ENCODE measurements at regions not wholly inside any gene's neighbourhood (a gene's known extent, or its start where the extent isn't known, plus 50 kb on each side); places are given as distances from the start of the nearest gene placed in this dataset.

GRCh38 chr3:102192575-102192974 is 242.2 kb upstream of the ZPLD1 start:
- DNase-seq, result no peak

DNA sequence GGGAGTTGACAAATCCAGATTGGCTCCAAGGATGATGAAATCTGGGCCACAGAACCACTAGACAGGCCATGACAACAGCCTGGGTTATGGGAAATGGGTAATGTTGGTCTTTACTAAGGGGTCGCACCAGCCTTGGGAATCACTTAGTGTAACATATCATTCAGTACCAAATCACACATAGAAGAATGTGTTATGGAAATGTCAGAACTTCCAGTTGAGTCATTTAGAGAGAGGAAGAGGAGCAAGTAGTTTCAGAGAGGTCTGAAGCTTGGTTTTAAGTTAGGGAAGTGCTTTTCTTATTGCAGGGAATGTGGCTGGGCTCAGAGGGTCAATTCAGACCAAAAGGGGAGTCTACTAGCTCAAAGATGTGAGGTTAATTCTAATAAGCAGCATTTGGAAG is 241.6 kb upstream of the ZPLD1 start:
- DNase-seq, result no peak

GRCh38 chr3:102194001-102194400 is 240.8 kb upstream of the ZPLD1 start:
- no peak for DNase-seq

DNA sequence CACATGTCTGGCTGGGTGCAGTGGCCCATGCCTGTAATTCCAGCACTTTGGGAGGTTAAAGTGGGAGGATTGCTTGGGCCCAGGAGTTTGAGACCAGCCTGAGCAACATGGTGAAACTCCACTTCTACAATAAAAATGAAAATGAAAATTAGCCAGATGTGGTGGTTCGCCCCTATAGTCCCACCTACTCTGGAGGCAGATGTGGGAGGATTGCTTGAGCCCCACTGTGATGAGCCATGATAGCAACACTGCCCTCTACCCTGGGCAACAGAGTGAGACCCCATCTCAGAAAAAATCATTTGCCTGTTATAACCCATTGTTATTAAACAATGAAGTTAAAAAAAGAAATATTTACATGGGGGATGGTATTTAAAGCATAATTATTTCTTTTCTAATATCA is 240.1 kb upstream of the ZPLD1 start:
- DNase-seq, result no peak

DNA sequence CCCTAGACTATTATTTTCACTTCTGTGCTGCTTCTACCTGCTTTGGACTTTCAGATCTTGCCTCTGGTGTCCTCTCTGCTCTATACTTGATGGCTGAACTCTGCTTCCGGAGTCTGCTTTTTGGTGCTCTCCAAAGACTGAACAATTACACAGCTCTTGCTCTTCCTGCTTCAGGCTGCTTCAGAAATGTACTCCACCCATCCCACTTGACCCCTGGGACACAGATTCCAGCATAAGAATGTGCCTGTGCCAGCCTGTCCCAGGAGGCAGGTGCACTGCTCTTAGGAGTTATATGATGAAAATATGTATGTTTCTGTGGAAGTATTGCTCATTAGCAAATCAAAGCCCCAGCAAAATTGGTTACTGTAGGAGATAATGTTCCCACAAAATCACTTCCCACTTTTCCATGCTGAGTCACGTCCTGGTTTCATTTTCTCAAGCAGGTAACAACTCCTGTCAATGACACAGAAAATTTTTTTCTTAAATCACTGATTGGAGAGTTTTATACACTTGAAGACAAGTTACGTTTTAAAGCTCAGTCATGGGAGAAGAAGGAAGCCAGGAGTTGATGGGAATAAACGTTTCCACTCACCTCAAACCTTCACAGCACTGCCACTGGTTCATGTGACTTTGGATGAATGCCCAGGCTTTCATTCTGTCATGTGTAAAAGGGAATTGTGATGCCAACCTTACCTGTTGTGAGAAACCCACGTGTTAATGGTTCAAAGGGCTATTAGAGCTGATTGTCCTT is 239.4 kb upstream of the ZPLD1 start:
- DNase-seq, result no peak

DNA sequence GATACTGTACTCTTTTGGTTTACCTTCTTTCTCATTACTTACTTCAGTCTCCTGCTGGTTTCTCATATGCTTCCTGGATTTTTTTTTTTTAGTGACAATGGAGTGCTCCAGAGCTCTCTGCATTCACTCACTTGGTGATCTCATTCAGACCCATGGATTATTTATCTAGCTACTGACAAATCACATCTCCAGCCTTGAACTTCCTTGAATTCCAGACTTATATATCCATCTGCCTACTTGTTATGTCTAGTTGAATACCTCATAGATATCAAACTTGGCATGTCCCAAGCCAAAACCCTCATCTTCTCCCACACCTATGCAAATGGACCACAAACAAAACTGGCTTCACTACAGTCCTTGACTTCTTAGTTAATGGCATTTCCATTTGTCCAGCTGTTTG is 234.7 kb upstream of the ZPLD1 start:
- DNase-seq, result no peak

DNA sequence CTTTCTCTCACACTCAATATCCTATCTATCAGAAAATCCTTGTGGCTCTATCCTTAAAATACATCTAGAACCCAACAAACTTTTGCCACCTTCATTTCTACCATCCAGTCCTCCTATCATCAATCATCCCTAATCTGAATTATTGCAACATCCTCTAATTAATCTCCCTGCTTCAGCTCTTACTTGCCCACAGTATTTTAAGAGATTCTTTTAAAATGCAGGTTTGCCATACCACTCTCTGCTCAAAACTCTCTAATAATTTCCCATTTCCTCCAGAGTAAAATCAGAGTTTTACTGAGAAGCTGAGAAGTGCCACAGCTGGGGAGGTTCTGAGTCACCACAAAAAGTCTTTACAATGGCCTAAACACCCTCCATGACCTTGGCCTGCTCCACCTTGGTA is 234.3 kb upstream of the ZPLD1 start:
- DNase-seq, result no peak

GRCh38 chr3:102205647-102206046 is 229.2 kb upstream of the ZPLD1 start:
- DNase-seq, result no peak

DNA sequence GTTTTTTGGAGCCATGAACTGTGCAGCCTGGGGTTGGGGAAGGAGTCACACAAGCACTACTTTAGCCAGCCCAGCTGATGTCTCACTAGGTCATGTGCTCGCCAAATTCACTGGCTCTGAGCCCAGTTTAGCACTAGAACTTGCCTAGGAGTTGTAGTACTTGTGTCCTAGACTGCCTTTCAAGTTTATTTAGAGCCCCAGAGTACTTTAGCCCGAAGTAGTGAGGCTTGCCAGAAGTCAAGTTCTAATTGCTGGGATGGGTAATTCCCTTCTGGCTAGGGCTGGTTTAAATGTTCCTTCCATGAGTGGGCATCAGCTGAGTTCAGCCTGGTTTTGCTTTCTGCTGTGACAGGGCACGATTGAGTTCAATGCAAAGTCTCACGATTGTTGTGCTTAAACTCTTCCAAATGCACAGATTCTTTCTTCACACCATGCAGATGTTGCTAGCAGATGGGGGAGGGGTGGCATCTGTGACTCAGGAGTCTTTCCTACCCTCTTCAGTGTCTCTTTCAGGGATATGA is 228.2 kb upstream of the ZPLD1 start:
- no peak for DNase-seq

DNA sequence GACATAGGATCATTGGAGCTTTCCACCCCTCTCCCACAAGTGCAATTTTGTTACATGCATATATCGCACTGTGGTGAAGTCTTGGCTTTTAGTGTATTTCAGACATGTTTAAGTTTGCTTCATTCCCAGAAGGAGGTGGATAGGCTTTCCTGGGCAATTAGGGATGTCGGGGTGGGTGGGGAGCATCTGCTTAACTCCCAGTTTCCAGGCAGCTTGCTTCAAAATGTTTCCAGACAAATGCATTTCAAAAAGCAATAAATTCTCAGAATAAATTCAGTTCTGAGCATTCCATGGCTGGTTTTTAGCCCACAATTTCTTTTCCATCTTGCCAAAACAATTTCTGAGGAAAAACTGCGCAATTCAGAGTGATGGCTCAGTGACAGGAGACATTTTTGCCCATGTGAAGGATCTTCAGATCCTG is 227.7 kb upstream of the ZPLD1 start:
- DNase-seq, result no peak

GRCh38 chr3:102215166-102215565 is 219.6 kb upstream of the ZPLD1 start:
- no peak for DNase-seq

- DNase-seq, result no peak
Measured at GRCh38 chr3:102223132-102223531, 211.7 kb upstream of the ZPLD1 start.

DNA sequence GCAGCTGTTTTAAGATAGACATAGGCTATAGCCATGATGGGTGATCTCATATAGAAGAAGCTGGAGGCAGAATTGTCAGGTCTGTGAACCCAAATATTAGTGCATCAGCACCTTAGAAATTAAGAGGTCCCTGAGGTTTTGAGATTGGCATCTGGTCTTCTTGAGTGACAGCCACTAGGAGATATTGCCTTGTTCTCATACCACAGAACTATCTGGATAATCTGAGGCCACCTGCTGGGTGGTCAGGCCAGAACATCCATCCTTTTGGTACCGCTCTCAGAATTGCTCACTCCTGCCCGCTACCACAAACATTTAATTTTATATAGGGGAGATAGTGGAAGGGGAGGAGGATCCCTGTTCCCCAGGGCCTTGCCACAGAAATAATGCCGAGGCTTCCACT is 210.6 kb upstream of the ZPLD1 start:
- no peak for DNase-seq

GRCh38 chr3:102225005-102225404 is 209.8 kb upstream of the ZPLD1 start:
- no peak for DNase-seq

DNA sequence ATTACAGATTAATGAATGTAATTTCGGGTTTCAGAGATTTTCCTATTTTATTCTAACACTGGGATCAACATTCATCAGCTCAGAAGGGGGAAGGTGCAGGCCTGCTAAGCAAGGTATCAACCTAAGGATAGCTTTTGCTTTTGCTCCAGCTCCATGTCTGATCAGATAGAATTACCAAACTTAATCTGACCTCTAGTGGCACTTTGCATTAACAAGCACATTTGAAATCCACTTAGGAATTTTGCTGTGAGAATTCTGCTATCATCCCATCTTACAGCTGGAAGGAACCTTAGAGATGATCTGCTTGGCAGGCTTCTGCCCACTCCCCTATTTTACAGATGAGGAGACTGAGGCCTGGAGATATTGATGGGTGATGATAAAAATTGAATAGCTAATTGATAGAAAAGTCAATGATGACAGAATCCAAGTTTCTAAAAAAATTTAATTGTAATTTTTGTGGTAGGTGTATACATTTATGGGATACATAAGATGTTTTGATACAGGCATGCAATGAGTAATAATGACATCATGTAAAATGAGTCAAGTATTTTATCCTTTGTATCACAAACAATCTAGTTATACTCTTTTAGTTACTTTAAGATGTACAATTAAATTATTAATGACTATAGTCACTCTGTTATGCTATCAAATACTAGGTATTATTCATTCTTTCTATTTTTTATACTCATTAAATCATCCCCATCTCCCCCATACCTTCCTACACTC is 209.2 kb upstream of the ZPLD1 start:
- no peak for DNase-seq

- no peak for DNase-seq
Measured at GRCh38 chr3:102226463-102226862, 208.4 kb upstream of the ZPLD1 start.

GRCh38 chr3:102229062-102229655 is 205.7 kb upstream of the ZPLD1 start:
- DNase-seq, result peak; percentile 83

GRCh38 chr3:102230057-102230456 is 204.8 kb upstream of the ZPLD1 start:
- DNase-seq, result no peak

- no peak for DNase-seq
Measured at GRCh38 chr3:102233881-102234280, 200.9 kb upstream of the ZPLD1 start.

DNA sequence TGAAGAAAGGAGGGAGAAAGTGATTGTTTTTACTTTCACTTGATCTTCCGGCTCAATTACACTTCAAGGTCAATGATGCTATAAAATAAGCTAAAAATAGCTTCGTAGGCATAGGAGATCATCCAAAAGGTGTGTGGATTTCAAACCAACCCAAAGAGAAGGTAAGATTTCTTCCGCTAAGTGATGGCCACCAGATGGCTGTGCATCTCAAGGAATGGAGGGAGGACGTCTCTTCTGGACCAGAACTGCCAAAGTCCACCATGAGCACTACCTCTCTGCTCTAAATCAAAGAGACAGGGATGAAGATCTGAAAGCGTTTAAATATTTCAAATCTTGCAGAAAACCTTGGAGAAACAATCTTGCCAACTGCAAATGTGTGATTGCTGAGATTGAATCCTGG is 199.1 kb upstream of the ZPLD1 start:
- DNase-seq, result no peak

DNA sequence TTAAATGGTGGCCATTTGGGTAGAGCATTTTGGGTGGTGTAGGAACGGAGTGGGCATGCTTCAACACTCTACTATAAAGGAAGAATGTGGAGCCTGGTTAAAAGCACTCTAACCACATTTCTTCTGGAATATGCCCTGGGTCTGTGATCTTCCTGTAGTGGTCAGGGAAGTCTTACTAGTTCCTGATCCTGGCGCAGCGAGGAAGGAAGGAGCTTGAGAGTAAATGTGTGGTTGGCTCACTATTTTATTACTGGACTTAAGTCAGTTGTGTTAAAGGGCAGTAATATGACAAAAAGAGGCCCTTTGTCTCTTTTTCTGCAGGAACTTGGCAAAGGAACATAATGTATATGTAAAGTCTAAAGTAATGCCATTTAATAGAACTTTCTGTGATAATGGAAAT is 197.6 kb upstream of the ZPLD1 start:
- DNase-seq, result no peak

GRCh38 chr3:102237838-102238237 is 197.0 kb upstream of the ZPLD1 start:
- no peak for DNase-seq

GRCh38 chr3:102238362-102238761 is 196.5 kb upstream of the ZPLD1 start:
- no peak for DNase-seq

DNA sequence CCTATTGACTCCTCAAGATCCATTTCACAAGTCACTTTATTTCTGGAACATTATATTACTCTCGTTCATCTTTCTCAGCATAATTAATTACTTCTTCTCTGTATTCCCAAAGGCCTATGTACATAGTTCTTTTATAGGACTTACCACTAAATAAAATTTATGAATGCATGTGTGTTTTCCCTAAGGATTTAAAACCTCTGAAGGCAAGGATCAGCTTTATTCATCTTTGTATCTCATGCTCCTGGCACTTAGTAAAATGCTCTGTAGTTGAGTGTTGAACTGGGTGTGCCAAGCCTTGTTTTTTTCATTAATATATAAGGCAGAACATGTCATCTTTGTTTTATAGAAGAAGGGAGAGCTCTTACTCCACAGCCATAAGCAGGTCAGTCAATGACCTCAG is 194.1 kb upstream of the ZPLD1 start:
- DNase-seq, result no peak

Measured in stimulated activated CD8-positive, alpha-beta memory T cell treated with anti-CD3 and anti-CD28 coated beads, Interleukin-4, amount 100 ng/mL, for 48 hours (primary cell).